Calu3 (cell line): ENCODE measurements at regions not wholly inside any gene's neighbourhood (a gene's known extent, or its start where the extent isn't known, plus 50 kb on each side); places are given as distances from the start of the nearest gene placed in this dataset.
"Not testable (repeated sequence)": the region's sequence is repeated elsewhere in the genome, so short reads cannot be mapped to it uniquely, and the experiment has no call there.

Source experiments
- BruUV-seq: library from RNA; stranded (reverse); fragments of 400-500 nt; replicated peaks from 2 replicates; lab custom pipeline; 2021; lab: Mats Ljungman, UMichigan
- CTCF ChIA-PET: fragments of 300-600 bp; sonication (Branson Sonifier 250); formaldehyde crosslinking; loops from one replicate; lab custom pipeline; 2022; ENCODE audit warnings: antibody characterized with exemption; lab: Charles Lee
- DNase-seq: peaks from one replicate; pipeline ENCODE4 v3.0.0; 2022
- H3K27ac Mint-ChIP-seq: one replicate; pipeline ENCODE4 v1.8.0; 2022; ENCODE audit warnings: mixed read lengths; ENCODE audit not compliant: unreplicated experiment
- H3K27me3 Mint-ChIP-seq: one replicate; pipeline ENCODE4 v1.8.0; 2022; ENCODE audit warnings: mixed read lengths; ENCODE audit not compliant: unreplicated experiment
- H3K36me3 Mint-ChIP-seq: one replicate; pipeline ENCODE4 v1.8.0; 2022; ENCODE audit warnings: mild to moderate bottlenecking, moderate library complexity, mixed read lengths; ENCODE audit not compliant: insufficient read depth, unreplicated experiment
- H3K4me1 Mint-ChIP-seq: one replicate; pipeline ENCODE4 v1.8.0; 2022; ENCODE audit warnings: mild to moderate bottlenecking, low read depth, mixed read lengths; ENCODE audit not compliant: unreplicated experiment
- H3K4me3 Mint-ChIP-seq: one replicate; pipeline ENCODE4 v1.8.0; 2022; ENCODE audit warnings: mild to moderate bottlenecking, low read depth, moderate library complexity, mixed read lengths; ENCODE audit not compliant: unreplicated experiment
- H3K9me3 Mint-ChIP-seq: one replicate; pipeline ENCODE4 v1.8.0; 2022; ENCODE audit warnings: low read depth, mixed read lengths; ENCODE audit not compliant: unreplicated experiment
- CTCF ChIP-seq: fragments of 200-600 bp; IDR thresholded peaks from one replicate; pipeline ENCODE4 v1.8.0; 2022; ENCODE audit warnings: antibody characterized with exemption; ENCODE audit not compliant: unreplicated experiment
- intact Hi-C: fragments of 100-400 bp; cut with micrococcal nuclease; formaldehyde crosslinking; loops from one replicate; pipeline ENCODE4 v1.10.0; 2022; ENCODE audit not compliant: unreplicated experiment

- not testable (repeated sequence) for H3K9me3 Mint-ChIP-seq, H3K4me3 Mint-ChIP-seq, H3K27ac Mint-ChIP-seq, H3K4me1 Mint-ChIP-seq, BruUV-seq, H3K36me3 Mint-ChIP-seq, H3K27me3 Mint-ChIP-seq
- intact Hi-C loops, result loop anchor here (10.0 kb wide), 2 partner anchors 135 to 235 kb away; no protein-coding TSS in a partner anchor
- CTCF ChIA-PET, result interaction anchor here (1.1 kb wide), 1 partner anchor 134 kb away, joined by 3 read pairs; no protein-coding TSS in a partner anchor
- DNase-seq, result peak; percentile 55
- peak; percentile 46 for TF ChIP-seq CTCF
Measured at GRCh38 chr3:75429561-75430220, 234.4 kb upstream of the FRG2C start.

- H3K36me3 Mint-ChIP-seq, result peaks cover 14% of the 10 kb centered on the region
- H3K27ac Mint-ChIP-seq, H3K4me1 Mint-ChIP-seq, BruUV-seq, intact Hi-C loops, DNase-seq, H3K27me3 Mint-ChIP-seq, CTCF ChIA-PET, H3K4me3 Mint-ChIP-seq, H3K9me3 Mint-ChIP-seq: not testable (repeated sequence)
Measured at GRCh38 chr3:75430406-75430805, 233.7 kb upstream of the FRG2C start.

GRCh38 chr3:75431120-75431519, 233.0 kb upstream of the FRG2C start:
- DNase-seq, H3K9me3 Mint-ChIP-seq, intact Hi-C loops, H3K4me1 Mint-ChIP-seq, H3K4me3 Mint-ChIP-seq, CTCF ChIA-PET, H3K27me3 Mint-ChIP-seq, H3K27ac Mint-ChIP-seq, BruUV-seq: not testable (repeated sequence)
- H3K36me3 Mint-ChIP-seq, result peaks cover 14% of the 10 kb centered on the region

GRCh38 chr3:75432466-75432865, 231.7 kb upstream of the FRG2C start:
- intact Hi-C loops, CTCF ChIA-PET, H3K9me3 Mint-ChIP-seq, DNase-seq, H3K27me3 Mint-ChIP-seq, H3K4me3 Mint-ChIP-seq, H3K27ac Mint-ChIP-seq, H3K4me1 Mint-ChIP-seq, BruUV-seq: not testable (repeated sequence)
- H3K36me3 Mint-ChIP-seq, result peaks cover 14% of the 10 kb centered on the region

GRCh38 chr3:75432885-75433284, 231.2 kb upstream of the FRG2C start:
- H3K9me3 Mint-ChIP-seq, H3K4me3 Mint-ChIP-seq, CTCF ChIA-PET, intact Hi-C loops, H3K4me1 Mint-ChIP-seq, BruUV-seq, H3K27me3 Mint-ChIP-seq: not testable (repeated sequence)
- DNase-seq, result peak; percentile 38
- peak overlapping the region; percentile 56 for H3K27ac Mint-ChIP-seq
- peaks cover 14% of the 10 kb centered on the region for H3K36me3 Mint-ChIP-seq

- H3K4me1 Mint-ChIP-seq, H3K27me3 Mint-ChIP-seq, intact Hi-C loops, CTCF ChIA-PET, DNase-seq, BruUV-seq, H3K9me3 Mint-ChIP-seq: not testable (repeated sequence)
- H3K4me3 Mint-ChIP-seq, result peak overlapping the region; percentile 67
- peak overlapping the region; percentile 56 for H3K27ac Mint-ChIP-seq
- H3K36me3 Mint-ChIP-seq, result peaks cover 14% of the 10 kb centered on the region
Measured at GRCh38 chr3:75433295-75433694, 230.8 kb upstream of the FRG2C start.

GRCh38 chr3:75434276-75434912, 229.7 kb upstream of the FRG2C start:
- DNase-seq, result peak; percentile 1
- intact Hi-C loops, CTCF ChIA-PET, H3K4me1 Mint-ChIP-seq, H3K9me3 Mint-ChIP-seq, H3K27me3 Mint-ChIP-seq: not testable (repeated sequence)
- BruUV-seq, result TSS peak; percentile 65
- Mint-ChIP-seq H3K36me3 (peaks cover 14% of the 10 kb centered on the region), H3K4me3 (peak overlapping the region; percentile 67), H3K27ac (peak overlapping the region; percentile 56)

GRCh38 chr3:75434913-75435793, 229.0 kb upstream of the FRG2C start:
- BruUV-seq, H3K27me3 Mint-ChIP-seq, intact Hi-C loops, H3K27ac Mint-ChIP-seq, CTCF ChIA-PET, H3K9me3 Mint-ChIP-seq, H3K4me1 Mint-ChIP-seq: not testable (repeated sequence)
- Mint-ChIP-seq H3K4me3 (peak overlapping the region; percentile 67), H3K36me3 (peaks cover 14% of the 10 kb centered on the region)
- DNase-seq, result peak; percentile 87
